ENCODE measurements at regions not wholly inside any gene's neighbourhood (a gene's known extent, or its start where the extent isn't known, plus 50 kb on each side); places are given as distances from the start of the nearest gene placed in this dataset.
"Not testable (repeated sequence)": the region's sequence is repeated elsewhere in the genome, so short reads cannot be mapped to it uniquely, and the experiment has no call there.

- no peak for DNase-seq
Measured at GRCh38 chr13:88622362-88622973, 951.3 kb downstream of the SLITRK5 start.

DNA sequence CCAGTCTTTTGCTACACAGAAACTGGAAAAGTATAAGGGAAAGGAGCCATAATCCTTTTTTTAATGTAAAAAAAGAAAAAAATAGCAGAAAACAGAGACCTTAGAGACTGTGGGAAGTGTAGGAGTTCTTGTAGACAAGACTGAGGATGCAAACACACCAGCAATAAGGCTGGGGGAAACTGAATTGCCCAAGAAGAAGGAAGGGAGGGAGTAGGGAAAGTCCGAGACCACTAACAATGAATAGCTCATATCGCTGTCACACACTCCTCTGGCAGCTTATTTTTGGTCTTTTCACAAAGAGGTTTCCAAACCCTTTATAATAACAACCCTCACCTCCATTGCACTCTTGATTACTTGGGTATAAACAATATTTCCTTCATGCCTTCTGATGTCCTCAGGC, 952.0 kb downstream of the SLITRK5 start:
- DNase-seq: no peak

- DNase-seq: no peak
Measured at GRCh38 chr13:88627071-88627470, 955.9 kb downstream of the SLITRK5 start.

DNA sequence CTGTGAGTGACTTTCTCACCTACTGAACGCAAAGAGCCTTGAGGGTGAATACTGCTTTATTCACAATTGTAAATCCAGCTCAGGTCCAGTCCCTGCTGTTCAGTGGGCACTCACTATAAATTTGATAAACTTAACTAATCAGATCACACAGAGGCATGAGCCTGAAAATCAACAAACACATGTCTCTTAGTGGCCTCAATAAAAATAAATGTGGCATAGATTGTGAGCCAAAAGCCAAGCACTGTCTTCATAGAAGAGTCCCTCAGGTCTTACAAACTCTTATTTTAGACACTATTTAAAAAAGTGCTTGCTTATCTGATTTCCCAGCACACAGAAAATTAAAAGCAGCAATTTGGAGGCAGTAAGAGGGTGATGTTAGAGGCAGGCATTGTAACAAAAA, 957.7 kb downstream of the SLITRK5 start:
- DNase-seq: no peak

- no peak for DNase-seq
Measured at GRCh38 chr13:88637935-88638334, 966.8 kb downstream of the SLITRK5 start.

DNA sequence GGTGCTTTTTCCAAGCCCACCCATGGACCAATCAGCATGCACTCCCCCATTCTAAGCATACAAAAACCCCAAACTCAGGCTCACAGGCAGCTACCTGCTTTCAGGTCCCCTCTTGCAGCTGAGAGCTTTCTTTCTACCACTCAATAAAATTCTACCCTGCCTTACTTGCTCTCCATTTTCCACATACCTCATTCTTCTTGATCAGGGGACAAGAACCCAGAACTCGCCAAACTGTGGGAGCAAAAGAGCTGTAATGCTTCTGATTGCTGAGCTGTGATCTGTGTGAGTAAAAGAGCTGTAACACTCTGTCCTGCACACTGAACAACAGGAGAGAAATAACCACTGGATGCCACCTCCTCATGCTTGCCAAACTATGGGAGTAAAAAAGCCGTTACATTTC, 972.1 kb downstream of the SLITRK5 start:
- DNase-seq: no peak

- DNase-seq: no peak
Measured at GRCh38 chr13:88648598-88649373, 977.6 kb downstream of the SLITRK5 start.

- no peak for DNase-seq
Measured at GRCh38 chr13:88649855-88650254, 978.7 kb downstream of the SLITRK5 start.

- DNase-seq: no peak
Measured at GRCh38 chr13:88651531-88651930, 980.4 kb downstream of the SLITRK5 start.

- DNase-seq: no peak
Measured at GRCh38 chr13:88656751-88657150, 985.6 kb downstream of the SLITRK5 start.

- no peak for DNase-seq
Measured at GRCh38 chr13:88670509-88670908, 999.3 kb downstream of the SLITRK5 start.

DNA sequence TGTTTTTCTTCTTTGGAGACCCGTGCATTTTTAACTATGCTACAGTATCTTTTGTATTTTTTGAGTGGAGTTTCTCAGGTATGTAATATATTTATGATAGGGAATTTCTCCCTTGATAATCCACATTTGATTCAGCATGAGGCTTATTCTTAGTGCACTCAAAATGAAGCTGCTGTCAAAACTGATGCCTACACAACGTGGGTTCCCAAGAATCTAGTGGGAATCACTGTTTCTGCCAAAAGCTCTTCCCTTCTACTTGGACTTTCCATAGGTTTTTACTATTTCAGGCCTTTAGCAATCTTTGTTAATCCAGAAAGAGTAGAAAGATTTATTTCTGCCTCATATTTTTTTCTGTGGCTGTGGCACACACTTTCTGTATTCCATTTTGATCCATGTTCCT, 1003.7 kb downstream of the SLITRK5 start:
- DNase-seq: no peak

DNA sequence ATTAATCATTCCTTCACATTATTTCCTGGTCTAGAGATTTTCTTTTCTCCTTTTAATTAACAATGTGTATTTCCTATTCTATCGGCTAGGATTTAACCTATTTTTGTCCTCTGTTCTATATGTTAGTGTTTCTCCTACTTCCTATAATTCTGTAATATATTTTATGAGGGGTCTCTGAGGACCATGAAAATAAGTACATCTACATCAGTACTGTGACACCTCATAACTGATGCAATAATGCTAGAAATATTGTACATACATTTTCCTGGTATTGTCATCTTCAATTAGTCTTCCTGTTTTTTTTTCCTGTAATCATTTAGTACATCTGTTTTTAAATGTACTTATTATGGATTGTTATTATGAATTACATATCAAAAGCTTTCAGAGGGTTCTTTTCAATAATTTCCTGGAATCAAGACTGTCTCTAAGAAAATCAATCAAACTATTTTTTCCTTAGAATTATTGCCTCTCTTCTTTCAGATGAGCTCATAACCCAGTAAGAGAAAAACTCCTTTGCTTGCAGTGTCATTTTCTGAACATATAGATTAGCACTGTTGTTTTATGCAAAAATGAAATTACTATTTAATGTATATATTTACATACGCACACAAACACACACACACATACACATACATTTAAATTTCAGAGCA, 1004.3 kb downstream of the SLITRK5 start:
- DNase-seq: peak; percentile 3

GRCh38 chr13:88676016-88676415, 1004.8 kb downstream of the SLITRK5 start:
- DNase-seq: no peak

DNA sequence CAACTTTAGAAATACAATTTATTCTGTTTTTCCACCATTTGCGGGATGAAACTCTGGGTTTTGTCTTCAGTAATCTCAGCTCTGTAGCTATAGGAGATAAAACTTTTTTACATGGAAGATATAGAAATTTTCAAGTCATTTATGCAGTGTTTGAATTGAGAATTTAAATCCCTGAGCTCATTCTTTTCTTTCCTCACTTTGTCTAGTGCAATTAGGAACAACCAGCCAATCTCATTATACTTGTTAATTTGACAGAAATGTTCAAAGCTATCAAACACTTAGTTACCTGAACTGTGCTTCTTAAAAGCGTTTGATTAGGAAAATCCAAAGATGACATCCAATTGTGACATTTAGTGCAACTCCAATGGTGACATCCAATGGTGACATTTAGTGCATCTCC, 1014.3 kb downstream of the SLITRK5 start:
- no peak for DNase-seq

DNA sequence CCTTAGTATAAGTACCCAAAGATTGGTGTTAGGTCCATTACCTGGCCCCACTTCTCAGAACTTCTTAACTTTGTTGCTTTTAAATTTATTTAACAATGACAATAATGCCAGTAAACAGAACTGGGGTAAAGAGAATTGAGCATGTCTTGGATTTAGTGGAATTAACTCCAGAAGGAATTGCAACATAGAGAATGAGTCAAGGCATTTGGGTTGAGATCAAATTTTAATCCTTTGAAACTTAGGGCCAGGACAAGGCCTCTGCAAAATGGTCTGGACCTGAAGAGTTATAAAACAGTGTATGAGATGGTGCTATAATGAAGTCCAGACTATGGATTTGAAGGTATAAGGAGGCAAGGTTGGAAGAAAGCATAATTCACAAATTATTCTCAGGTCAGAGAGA, 1030.4 kb downstream of the SLITRK5 start:
- no peak for DNase-seq

GRCh38 chr13:88704600-88705275, 1033.6 kb downstream of the SLITRK5 start:
- peak; percentile 98 for DNase-seq

GRCh38 chr13:88707646-88708045, 1036.5 kb downstream of the SLITRK5 start:
- DNase-seq: peak; percentile 15

DNA sequence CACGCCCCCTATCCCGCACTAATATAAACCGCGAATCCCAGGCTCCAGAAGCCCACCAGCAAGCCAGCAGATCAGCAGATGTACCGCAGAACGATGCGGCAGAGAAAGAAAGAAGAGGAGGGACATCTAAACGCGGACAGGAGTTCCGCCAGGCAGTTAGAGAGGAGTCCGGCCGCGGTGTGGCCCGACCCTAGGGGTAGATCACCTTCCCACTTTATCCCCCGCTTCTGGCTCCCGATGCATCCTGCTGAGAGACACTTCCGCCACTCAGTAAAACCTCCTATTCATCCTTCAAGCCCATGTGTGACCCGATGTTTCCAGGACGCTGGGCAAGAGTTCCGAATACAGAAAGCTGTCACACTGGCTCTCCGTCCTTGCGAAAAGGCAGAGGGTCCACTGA, 1046.8 kb downstream of the SLITRK5 start:
- no peak for DNase-seq

GRCh38 chr13:88718781-88719180, 1047.6 kb downstream of the SLITRK5 start:
- no peak for DNase-seq

GRCh38 chr13:88726075-88726474, 1054.9 kb downstream of the SLITRK5 start:
- DNase-seq: no peak

DNA sequence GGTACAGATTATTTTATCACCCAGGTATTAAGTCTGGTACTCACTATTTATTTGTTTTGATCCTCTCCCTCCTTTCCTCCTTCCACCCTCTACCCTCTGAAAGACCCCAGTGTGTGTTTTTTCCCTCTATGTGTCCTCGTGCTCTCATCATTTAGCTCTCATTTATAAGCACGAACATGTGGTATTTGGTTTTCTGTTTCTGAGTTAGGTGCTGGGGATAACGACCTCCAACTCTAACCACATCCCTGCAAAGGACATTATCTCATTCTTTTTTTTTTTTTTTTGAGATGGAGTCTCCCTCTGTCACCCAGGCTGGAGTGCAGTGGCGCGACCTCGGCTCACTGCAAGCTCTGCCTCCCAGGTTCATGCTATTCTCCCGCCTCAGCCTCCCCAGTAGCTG, 1056.1 kb downstream of the SLITRK5 start:
- not testable (repeated sequence) for DNase-seq

- DNase-seq: no peak
Measured at GRCh38 chr13:88729605-88730004, 1058.4 kb downstream of the SLITRK5 start.

GRCh38 chr13:88736026-88736425, 1064.9 kb downstream of the SLITRK5 start:
- no peak for DNase-seq
